ENCODE measurements at regions not wholly inside any gene's neighbourhood (a gene's known extent, or its start where the extent isn't known, plus 50 kb on each side); places are given as distances from the start of the nearest gene placed in this dataset.

DNA sequence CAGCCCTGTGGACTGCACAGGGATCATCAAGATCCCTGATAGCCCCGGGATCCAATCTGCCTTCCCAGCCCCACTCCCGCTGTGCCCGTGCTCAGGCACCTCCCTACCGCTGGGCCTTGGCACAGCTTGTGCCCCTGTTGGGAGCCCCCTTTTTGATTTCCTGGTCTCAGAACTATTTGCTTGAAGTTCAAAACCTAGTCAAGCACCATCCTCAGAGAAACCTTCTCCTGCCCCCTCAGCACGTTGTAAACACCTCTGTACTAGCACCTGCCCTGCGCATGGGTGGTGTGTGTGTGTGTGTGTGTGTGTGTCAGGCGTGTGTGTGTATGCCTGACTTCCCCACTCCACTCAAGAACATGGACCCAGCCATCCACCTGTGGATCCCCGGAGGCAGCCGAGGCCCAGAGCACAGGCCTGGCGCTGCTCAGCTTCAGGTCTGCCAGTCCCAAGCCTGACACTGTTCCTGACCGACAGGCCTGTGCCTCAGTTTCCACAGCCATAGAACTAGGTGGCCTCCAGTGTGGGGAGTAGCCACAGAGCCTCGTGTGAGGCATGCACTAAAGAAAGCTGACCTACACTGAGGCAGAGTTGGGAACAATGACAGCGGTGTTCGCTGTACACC lies 65.5 kb downstream of the ADRA2C start:
- no peak for DNase-seq

DNA sequence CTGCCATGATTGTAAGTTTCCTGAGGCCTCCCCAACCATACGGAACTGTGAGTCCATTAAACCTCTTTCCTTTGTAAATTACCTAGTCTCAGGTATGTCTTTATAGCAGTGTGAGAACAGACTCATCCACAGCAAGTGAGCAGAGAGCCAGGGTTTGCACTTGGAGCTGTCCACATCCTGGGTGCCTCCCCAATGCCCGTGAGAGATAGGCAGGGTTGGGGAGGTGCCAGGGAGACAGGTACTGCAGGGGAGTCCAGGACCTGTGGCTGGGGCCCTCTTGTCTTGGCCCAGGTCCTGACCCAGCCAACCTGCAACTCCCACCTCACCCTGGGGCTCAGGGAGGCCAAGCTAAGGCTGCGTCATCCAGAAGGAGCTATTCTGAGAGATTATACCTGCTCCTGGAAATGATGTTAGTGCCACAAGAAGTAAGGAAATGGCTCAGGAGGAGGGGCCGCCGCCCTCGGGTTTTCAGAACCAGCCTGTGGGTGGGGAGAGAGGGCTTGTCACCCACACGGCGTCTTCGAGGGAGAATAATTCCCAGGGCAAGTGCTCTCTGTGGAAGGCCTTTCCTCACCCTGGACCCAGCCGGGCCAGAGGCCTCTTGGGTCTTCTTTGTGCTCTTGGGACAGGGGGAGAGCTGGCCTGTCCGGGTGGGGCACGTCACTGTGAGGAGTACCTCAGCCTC lies 66.5 kb downstream of the ADRA2C start:
- DNase-seq: no peak

DNA sequence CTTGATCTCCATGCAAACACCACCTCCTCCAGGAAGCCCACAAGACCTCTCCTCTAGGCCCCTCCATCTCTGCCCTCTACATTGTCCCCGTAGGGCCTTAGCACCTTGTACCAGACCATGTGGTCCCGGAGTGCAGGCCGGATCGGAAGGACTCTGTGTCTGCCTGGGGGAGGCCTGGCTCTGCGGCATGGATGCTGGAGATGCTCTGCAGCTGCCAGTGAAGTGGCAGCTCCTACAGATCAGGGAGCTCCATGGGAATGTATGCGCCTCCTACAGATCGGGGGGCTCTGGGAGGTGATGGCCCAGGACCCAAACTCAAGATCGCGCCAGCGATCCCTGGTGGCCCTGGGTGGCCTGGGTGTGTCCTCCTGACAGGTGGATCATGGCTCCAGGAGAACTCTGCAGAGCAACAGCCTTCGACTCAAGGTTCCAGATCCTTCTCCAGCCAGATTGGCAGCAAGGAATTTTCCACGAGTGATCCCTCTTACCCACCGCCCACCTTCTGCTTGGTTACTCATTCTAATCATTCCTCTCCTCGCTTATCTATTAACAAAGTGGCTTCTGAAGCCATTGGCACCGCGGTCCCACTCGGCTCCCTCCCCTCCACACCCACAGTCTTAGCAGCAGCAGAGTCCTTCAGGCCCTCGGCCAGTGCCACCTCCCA lies 67.3 kb downstream of the ADRA2C start:
- no peak for DNase-seq

DNA sequence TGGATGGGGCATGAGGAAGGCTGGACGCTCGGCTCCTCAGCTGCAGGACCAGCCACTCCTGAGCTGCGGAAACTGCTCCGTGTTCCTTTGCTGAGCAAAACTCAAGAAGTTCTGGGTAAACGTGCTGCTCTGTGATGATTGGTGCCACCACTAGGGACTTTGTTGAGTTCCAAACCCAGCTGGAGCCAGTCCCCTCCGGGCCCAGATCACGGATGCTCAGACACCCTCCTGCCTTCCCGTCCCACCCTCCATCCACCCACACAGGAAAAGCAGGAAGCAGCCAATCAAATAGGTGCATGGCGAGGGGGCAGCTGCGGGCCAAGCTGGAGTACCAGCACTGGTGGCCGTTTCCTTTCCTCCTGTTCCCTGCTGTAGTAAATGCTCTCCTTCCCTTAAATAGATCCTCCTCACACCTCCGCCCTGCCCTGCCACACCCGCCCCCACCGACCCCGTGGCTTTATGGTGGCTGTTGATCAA lies 68.0 kb downstream of the ADRA2C start:
- DNase-seq: no peak

DNA sequence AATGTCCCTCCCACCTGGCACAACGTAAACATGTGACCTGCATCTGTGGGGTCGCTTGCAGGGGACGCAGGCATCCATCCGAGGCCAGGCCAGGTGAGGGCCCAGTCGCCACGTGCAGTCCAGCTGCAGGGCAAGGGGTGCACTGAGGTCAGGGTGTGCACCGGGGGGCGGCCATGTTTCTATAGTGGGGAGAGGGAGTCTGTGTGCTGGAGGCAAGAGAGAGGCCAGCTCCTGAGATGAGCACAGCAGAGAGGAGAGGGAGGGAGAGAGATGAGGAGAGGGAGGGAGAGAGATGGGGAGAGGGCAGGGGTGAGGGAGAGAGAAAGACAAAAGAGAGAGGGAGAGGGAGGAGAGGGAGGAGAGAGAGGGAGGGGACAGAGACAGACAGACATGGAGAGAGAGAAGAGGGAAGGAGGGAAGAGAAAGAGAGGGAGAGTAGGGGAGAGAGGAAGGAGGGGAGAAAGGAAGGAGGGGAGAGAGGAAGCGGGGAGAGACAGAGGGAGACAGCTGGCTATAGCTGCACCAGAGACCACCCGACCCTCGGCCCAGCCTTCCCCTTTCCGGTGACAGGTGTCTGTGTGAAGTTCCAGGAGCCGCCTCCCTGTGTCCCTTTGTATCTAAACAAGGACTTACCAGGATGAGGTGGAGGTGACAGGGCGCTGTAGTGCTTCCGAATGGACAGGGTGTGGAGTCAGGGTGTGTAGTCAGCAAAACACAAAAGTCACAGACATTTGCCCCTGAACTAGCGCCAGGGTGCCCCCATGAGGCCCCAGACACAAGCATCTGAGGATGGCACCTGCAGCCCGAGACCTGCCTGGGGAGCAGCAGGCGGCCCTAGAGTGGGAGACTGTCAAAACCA lies 68.7 kb downstream of the ADRA2C start:
- DNase-seq: no peak

DNA sequence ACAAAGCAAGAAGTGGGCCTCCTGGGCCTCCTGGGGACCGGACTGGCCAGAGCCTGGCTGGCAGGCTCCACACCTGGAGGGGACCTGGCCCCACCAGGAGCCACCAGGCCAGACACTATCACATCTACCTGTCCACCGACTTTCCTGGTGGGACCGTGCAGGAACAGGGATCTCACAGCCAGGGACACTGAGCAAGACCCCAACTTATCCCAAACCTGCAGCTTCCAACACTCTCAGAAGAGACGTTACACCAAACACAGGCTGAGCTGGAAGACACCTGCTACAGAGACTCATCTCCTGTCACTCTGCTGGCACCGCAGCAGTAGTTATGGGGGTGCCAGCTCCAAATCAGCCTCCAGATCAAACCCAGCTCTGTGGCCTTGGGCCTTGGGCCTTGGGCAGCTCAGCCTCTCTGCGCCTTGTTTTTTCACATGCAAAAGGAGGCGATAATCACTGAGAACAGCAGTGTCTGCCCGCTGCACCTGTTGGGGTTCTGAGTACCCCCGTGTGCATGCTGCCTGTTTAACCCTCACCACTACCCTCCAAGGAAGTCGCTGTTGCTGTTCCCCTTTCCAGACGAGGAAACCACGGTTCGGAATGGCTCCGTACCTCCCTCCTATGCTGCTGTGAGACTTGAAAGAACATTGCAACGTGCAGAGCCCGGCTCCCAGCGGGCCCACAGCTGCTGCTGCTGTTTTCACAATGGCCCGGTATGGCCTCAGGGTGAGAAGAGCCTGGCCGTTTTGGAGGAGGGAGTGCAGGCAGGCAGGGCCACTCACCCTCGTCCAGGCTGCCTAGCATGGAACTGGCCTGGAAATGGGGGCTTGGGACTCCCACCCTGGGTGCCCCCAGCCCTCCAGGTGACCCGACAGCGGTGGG lies 69.6 kb downstream of the ADRA2C start:
- no peak for DNase-seq

DNA sequence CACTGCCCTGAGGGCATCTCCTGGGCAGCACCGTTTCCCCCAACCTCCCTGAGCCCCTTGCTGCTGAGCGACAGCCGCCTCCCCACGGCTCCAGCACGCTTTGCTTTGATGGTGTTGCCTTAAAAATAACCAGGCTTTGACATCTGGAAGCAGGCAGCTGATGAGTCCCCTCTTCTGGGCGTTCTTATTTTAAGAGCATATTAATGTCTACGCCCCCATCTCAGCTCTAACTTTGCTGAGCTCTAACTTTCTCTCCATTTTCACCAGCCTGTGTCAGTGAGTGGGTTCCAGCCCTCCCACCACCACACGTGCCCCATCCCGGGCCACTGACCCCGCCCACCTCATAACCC lies 70.2 kb downstream of the ADRA2C start:
- no peak for DNase-seq

DNA sequence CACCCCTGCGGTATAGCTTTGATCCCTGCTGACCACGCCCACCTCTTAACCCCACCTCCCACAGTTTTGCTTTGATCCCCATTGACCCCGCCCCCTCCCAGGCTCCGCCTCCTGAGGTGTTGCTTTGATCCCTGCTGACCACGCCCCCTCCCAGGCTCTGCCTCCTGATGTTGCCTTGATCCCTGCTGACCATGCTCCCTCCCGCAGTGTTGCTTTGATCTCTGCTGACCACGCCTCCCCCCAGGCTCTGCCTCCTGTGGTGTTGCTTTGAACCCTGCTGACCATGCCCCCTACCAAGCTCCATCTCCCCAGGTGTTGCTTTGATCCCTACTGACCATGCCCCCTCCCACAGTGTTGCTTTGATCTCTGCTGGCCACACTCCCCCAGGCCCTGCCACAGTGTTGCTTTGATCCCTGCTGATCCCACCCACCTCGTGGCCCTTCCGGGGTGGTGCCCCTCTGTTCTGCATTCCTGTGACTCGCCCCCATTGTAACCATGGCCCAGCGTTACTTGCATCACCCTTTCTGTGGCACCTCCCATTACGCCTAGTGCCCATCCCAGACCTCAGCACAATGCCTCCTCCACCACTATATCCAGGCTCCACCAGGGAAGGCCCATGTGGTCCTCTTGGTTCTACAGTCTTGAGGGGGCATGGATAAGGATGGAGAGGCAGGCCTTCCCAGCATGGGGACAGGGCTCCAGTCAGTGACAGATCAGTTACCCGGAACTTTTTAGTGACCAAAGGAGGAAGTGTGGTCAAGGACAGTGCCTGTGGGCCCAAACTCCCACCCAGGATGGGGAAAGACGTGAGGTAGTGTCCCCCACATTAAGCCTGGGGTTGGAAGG lies 70.8 kb downstream of the ADRA2C start:
- DNase-seq: no peak

DNA sequence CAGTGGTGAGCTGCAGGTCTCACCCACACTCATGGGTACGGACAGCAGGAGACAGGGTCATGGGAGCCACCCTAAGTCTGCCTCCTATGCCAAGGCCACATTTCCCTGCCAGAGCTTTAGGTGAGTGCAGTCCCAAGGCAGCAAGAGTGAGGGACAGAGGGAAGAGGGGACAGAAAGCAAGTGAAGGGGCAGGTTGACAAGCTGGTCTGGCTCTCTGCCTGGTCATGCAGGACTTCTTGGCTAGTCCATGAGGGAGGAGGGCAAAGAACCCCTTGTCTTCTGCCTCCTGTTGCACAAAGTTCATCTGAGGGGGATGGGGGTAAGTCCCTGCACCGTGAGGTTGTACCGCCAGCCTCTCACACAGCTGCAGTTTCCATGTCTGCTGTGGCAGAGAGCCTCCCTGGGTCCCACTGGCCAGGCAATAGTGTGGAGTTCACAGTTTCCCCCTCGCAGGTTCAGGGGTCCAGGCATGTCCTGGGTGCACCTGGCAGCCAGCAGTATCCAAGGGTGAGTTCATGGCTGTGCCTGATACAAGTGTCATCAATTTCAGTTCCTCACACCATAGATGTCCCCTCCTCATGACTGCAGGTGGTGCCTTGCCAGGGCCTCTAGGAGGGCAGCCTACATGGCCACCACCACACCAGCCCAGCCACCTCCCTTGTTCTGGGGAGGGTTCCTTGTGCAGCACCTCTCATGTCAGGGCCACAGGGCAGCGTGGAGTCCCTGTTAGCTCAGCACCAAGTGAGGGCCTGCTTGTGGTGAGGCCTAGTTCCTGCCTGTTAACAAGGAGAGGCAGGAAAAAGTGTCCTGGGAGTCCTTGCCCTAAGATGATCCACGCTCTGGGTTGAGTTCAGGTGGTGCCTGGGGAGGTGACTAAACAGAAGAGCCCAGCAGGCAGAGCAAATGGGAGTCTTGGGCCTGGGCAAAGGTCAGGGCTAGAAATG lies 72.5 kb downstream of the ADRA2C start:
- no peak for DNase-seq

DNA sequence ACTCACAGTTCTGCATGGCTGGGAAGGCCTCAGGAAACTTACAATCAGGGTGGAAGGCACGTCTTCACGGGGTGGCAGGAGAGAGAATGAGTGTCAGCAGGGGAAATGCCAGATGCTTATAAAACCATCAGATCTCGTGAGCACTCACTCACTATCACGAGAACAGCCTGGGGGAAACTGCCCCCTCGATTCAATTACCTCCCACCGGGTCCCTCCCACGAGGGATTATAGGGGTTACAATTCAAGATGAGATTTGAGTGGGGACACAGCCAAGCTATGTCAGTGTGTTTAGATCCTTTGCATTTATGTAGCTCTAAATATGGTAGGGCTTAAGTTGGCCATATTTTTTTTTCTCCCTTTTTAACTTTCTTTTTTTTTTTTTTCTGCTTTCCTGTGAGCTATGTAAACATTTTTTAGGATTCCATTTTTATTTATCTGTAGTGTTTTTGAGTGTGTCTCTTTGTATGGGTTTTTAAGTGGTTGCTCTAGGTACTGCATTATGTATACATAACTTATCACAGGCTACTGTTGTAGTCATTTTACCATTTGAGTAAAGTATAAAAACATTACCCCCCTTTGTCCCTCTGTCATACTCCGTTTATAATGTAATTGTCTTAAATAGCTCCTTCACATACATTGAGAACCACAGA lies 79.0 kb downstream of the ADRA2C start:
- DNase-seq: no peak

DNA sequence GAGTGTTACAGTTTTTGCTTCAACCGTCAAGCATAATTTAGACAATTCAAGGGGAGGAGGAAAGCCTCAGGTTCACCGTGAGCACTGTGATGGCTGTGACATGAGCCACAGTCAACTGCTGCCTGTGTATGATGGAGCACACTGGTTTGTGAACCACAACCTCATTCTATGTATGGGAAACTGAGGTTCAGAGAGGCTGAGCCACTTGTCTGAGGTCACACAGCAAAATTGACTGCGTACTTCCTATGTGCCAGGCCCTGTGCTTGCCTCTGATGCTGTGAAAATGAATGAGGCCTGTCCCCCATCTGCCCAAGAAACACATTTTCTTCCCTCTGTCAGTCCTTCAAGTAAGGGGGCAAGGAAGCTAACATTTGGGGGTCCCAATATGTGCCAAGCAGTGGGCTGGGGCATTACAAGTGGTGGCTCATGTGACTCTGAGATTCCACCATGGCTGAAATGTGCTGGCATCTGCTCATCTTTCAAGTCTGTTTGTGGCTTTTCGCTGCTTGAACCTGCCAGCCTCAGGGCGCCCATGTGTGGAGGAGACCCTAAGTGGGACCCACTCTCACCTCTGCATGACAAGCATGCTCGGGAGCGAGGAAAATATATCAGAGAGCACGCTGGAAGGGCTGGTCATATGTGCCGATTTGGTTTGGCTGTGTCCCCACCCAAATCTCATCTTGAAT lies 79.7 kb downstream of the ADRA2C start:
- DNase-seq: no peak

DNA sequence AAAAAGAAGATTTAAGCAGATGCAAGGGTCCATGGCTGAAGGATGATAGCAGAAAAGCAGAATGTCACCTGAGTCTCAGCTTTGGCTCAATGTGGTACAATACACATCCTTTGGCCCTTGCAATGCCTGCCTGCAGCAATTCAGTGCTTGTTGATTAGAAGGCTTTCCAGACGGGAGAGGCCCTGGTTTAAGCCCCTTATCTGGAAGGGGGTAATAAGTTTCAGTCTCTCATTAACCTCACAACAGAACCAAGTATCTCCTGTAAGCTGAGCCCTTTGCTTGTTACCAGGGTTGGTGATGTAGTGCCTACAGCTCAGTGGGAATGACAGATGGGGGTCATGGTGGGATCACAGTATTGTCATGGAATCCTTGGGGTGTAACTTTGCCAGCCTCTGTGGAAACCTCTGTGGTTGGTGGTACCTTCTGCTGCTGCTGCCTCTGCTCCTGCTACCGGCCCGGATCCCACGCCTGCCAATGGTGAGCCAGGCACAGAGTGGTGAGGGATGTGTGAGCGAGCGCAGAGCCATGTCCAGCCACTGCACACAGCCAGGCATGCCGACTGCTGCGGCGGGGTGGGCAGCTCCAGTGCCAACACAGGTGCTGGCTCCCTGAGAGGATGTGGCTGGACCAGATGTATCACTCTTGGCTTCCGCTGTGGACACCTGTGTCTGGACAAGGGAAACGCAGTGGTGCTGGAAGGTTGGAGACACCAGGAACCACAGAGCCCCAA lies 81.2 kb downstream of the ADRA2C start:
- DNase-seq: no peak

DNA sequence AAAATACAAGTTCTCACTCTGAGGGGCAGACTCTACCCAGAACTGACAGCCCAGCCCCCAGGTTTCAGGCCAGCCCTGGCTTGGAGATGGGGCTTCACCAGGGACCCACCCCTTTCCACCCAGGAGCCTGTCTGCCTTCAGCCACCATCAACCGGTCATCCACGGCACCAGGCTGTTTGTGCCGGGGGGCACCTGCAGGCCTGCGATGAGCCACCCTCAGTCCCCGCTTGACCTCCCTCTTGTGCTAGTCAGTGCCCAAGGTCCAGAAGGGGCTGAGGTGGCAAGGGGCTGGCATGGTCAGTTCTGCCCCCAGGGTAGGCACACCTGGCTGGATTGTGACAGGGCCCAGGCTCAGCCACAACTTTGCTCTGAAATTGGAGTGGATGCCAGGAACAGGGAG lies 82.1 kb downstream of the ADRA2C start:
- DNase-seq: no peak

DNA sequence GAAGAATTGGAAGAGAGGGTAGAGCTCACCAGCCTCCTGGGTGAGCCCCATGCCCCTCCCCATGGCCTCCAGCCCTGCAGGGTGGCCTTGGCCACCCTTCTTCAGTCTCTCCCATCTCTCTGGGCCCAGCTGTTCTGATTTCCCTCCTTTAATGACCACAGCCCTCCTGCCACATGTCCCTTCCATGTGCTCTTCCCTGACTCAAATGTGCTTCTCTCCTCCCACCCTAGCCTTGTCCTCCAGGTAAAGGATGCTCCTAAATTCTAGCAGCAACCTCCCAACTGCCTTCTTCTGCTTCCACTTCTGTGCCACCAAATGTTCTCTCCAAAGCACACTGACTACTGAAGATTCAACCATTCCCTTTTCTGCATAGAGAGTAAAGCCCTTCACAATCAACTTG lies 83.0 kb downstream of the ADRA2C start:
- no peak for DNase-seq

DNA sequence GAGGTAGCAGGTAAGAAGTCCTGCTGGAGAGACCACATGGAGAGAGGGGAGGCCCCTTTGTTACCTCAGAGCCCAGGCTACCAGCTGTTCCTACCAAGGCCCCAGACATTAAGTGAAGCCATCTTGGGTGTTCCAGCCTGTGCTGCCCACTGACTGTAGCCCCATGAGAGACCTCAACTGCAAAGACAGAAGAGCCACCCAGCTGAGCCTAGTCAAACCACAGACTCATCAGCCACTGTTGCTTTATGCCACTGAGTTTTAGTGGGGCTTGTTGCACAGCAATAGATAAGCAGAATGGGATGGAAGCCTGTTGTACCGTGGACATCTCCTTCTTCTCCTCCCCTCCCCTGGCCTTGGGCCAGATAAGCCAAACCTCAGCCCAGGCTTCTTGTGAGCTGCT lies 83.9 kb downstream of the ADRA2C start:
- DNase-seq: no peak

DNA sequence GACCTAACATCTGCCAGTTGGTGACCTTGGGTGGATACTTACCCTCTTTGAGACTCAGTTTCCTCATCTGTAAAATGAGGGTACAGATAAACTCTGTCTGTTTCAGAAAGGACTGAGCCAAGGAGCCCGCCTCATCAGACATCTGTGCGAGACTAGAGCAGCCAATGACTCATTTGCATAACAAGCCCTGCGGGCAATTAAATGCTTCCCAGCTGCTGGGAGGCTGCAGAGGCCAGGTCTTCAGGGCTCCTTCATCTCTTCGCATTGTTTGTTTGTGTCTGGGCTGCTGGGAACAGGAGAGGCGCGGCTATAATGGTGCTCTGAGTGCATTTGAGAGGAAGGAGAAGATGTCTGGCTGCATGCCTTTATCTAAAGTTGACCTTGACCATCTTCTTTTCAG lies 85.0 kb downstream of the ADRA2C start:
- no peak for DNase-seq

DNA sequence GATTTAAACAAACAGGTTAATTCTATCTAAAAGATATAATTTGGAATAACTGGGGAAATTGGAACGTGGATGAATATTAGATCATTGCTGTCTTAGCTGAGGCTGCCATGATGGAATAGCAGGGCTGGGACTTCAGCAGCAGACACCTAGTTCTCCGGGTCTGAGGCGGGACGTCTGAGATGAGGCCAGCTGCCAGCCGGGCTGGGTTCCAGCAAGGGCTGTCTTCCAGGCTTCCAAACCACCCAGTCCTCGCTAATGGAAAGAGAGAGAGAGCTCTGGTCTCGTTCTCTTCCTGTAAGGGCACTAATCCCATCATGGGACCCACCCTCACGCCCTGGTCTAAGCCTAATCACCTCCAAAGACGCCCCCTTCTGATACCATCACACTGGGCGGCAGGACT lies 85.7 kb downstream of the ADRA2C start:
- no peak for DNase-seq

DNA sequence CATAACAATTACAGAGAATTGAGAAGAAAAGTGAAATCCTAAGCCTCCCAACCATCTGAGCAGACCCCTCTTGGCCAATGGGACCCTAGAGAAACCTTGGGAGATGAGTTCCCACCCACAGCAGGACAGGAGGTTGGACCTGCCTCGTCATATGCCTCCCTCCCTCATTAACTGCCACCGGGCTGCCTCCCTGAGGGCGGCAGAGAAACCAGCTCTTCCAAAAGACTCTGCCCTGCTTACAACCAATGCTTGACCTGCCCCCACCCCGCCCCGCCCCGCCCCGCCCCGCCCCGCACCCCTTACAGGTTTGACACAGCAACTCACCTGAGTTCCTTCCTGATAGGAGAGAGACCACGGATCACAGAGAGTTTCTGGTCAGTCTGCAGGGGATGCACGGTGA lies 86.1 kb downstream of the ADRA2C start:
- no peak for DNase-seq

Data from CD4-positive, alpha-beta T cell treated with Interleukin-15 for 1 hour (primary cell).